NCI-H446 (cell line): ENCODE measurements at regions not wholly inside any gene's neighbourhood (a gene's known extent, or its start where the extent isn't known, plus 50 kb on each side); places are given as distances from the start of the nearest gene placed in this dataset.

Experiments
- DNase-seq, 2 experiments: peaks; one replicate each; lab custom pipeline; 2025; lab: John Stamatoyannopoulos, UW

- no peak for DNase-seq
These were observed 417.5 kb downstream of the TUSC7 start for GRCh38 chr3:117126946-117127546.

- no peak for DNase-seq
These were observed 418.6 kb downstream of the TUSC7 start for GRCh38 chr3:117128133-117128532.

GRCh38 chr3:117128872-117129271, 419.3 kb downstream of the TUSC7 start:
- no peak for DNase-seq

GRCh38 chr3:117129516-117129915, 419.9 kb downstream of the TUSC7 start:
- DNase-seq: no peak

GRCh38 chr3:117130222-117130621, 420.6 kb downstream of the TUSC7 start:
- no peak for DNase-seq

- DNase-seq: no peak
These were observed 421.7 kb downstream of the TUSC7 start for GRCh38 chr3:117131259-117131658.

- no peak for DNase-seq
These were observed 423.5 kb downstream of the TUSC7 start for GRCh38 chr3:117133066-117133465.

- DNase-seq: no peak
These were observed 425.6 kb downstream of the TUSC7 start for GRCh38 chr3:117135207-117135606.

GRCh38 chr3:117136003-117136402, 426.4 kb downstream of the TUSC7 start:
- no peak for DNase-seq

- DNase-seq: no peak
These were observed 427.5 kb downstream of the TUSC7 start for GRCh38 chr3:117137065-117137464.

- no peak for DNase-seq
These were observed 430.1 kb downstream of the TUSC7 start for GRCh38 chr3:117139681-117140080.

GRCh38 chr3:117141812-117142211, 432.2 kb downstream of the TUSC7 start:
- no peak for DNase-seq

- no peak for DNase-seq
These were observed 435.3 kb downstream of the TUSC7 start for GRCh38 chr3:117144853-117145252.

- no peak for DNase-seq
These were observed 436.1 kb downstream of the TUSC7 start for GRCh38 chr3:117145677-117146076.

- no peak for DNase-seq
These were observed 437.0 kb downstream of the TUSC7 start for GRCh38 chr3:117146571-117146970.

- DNase-seq: no peak
These were observed 440.0 kb downstream of the TUSC7 start for GRCh38 chr3:117149584-117149983.

GRCh38 chr3:117150628-117151027, 441.0 kb downstream of the TUSC7 start:
- DNase-seq: no peak

GRCh38 chr3:117160176-117160575, 450.6 kb downstream of the TUSC7 start:
- no peak for DNase-seq

- DNase-seq: no peak
These were observed 452.2 kb downstream of the TUSC7 start for GRCh38 chr3:117161816-117162215.

GRCh38 chr3:117165176-117165575, 455.6 kb downstream of the TUSC7 start:
- no peak for DNase-seq

- DNase-seq: no peak
These were observed 456.0 kb downstream of the TUSC7 start for GRCh38 chr3:117165601-117166051.

GRCh38 chr3:117168896-117169295, 459.3 kb downstream of the TUSC7 start:
- DNase-seq: no peak

- no peak for DNase-seq
These were observed 460.5 kb downstream of the TUSC7 start for GRCh38 chr3:117170094-117170493.

- DNase-seq: no peak
These were observed 461.5 kb downstream of the TUSC7 start for GRCh38 chr3:117171124-117171523.
